ENCODE measurements at regions not wholly inside any gene's neighbourhood (a gene's known extent, or its start where the extent isn't known, plus 50 kb on each side); places are given as distances from the start of the nearest gene placed in this dataset.

DNA sequence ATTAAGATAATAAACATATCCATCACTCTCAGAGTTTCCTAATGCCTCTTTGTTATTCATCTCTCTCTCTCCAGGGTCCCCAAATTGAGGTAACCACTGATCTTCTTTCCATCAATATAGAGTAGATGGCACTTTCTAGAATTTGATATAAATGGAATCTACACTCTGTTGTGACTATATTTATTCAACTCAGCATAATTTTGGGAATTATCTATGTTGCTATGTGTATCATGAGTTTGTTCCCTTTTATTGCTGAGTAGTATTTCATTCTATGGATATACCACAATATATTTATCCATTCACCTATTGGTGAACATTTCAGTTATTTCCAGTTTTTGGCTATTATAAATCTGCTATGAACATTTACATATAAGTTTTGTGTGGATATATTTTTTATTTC, 230.7 kb downstream of the HLX start:
- DNase-seq = no peak

DNA sequence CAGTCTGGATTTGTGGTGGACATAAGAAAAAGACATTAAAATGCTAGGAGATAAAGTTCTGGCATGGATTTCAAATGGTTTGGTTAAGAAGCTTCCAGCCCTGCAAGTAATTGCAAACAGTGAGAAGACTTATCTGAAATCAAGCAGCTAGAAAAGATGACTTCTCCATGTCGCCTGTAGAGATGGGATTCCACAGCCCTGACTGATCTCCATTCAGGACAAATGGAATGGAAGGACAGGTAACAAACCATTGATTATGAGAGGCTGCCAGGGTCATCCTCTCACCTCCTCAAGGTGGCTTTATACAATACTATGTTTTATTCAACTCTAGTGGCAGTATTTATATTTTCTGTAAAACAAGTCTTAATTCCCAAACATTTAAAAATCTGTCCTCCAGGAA, 237.9 kb downstream of the HLX start:
- no peak for DNase-seq

DNA sequence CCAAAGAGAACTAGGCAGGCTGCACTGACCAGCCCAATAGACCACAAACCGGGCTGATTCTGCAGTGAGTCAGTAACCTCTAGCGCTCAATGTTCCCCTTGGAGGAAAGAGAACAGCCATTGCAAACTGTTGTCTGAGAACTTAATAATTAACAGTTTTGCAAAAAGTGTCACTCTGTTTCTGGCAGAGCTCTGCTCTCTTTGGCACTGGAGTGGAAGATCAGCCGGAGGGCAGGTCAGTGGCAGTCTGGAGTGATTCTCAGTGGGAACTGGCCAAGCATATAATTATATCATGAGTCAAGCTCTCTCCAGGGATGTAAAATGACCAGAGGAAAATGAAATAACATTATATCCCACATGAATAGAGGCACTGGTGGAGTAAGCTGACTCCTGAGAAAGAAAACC, 238.3 kb downstream of the HLX start:
- DNase-seq = no peak

DNA sequence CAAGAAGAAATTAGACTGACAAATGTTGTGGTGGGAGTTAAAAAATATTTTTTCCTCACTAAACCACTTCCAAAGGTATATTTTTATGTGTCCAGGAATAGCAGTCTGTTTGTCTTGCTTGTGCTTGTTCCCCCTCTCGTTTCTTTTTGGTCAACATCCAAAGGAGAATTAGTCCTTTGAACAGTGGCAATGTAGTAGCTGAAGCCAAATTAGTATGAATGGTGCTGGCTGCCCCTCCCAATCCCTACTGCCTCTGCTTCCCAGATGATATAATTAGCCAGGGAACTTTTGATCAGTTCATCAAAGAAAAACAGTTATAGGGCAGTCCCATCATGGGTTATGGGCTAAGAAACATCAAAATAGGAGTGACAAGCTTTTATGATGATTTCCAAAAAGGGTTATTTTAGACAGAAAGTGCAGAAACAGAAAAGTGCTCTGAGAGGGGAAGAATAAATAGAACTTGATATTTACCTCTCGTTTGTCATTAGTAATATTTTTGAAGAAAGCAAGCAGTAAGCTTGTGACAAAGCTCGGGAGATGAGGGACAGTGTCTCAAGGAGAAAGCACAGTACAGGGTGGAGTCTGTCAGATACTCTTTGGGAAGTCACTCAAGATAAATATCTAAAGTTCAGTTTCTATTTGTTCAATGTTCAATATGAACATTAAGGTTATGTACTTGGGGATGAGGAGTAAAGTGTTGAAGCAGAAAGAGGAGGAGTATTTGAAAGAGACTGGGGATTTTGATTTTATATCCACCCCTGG, 239.1 kb downstream of the HLX start:
- DNase-seq = no peak

DNA sequence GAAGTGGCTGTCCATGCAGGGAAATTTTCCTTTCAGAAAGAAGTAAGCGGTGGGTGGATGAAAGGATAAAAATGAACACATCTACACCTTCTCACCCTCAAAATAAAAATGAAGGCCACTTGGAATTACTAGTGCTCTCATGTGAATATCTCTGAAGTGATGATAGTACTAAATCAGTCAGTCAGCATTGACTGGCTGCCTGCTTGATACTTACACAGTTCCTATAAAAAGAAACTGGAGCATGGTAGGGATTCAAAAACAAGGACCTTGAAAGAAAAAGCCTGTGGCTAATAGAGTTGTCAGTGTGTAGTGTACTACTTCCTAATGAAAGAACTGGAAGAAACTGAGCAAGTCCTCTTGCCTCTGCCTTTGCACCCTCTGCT, 239.7 kb downstream of the HLX start:
- DNase-seq = no peak

DNA sequence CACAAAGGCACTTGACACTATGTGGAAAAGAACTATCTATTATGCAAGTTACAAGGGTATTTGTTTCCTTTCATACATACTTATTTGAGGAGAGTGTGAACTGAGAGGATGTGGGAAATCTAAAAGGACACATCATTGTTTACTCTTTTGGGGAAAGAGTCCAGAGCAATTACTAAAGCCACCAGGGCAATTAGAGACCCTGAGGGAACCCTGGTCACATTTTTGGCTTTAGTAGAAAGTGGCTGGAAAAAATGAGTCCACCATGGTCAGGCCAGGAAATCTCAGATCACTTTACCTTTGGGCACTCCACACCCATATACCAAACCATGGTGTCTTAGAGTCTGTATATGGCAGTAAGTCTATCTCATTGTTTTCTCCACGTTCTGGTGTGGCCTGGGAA, 243.3 kb downstream of the HLX start:
- DNase-seq = no peak

DNA sequence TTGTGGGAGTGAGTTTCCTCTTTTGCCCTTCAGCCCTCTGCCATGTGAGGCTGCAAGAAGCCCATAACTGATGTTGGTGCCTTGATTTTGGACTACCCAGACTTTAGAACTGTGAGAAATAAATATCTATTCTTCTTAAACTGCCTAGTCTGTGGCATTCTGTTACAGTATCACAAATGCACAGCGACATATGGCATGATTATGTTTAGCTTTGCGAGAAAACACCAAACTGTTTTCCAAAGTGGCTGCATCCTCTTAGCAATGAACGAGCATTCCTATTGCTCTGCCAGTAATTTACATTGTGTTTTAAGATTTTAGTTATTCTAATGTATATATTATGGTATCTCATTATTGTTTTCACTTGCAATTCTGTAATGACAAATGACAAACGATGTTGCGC, 246.7 kb downstream of the HLX start:
- no peak for DNase-seq

DNA sequence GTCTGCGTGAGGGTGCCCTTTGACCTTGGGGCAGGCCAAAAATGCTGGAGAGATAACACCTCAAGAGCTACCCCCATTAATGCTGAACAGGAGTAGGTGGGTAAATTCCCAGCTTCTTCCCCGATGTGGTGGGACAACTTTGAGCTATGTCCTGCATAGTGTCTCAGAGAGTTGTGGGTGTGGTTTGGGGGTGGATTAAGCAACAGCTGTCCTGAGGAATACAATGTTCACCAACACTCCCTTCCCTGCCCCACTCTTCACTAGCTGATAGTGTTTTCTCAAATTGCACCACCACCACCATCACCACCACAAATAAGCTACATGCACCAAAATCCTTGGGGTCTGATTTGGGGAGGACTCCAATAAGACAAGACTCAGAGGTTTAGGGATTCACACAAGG, 258.4 kb downstream of the HLX start:
- DNase-seq = no peak

DNA sequence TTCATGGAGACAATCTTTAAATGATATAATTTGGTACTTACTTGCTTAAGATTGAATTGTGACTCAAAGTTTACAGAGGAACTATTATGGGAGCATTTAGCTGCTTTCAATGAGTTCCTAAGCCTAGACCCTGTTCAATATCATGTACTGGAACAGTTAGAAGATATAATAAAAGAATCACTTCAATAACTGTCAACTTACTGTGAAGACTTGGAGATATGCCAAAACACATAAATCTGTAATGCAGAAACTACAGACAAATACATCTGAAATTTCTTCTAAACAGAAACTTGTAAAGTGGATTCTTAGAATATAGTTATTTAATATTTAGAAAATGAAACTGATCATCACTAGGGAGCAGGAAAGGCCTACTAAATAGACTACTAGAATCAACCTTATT, 259.3 kb downstream of the HLX start:
- no peak for DNase-seq

DNA sequence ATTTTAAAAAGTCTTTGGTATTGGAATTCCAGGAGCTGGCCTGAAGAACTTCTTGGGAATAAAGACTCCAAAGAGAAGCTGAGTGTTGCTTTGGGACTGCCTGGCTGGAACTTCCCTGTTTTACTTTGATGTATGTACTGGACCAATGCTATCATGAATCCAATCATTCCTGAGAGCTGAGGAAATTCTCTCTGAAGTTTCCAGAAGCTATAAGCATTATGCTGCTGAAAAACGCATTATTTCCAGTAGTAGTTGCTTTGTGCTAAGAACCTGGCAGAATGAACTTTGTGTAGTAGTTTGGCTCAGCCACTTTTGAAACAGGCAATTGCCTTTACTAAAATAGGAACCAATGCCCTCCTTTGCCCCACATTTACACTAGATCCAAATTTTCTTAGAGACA, 260.7 kb downstream of the HLX start:
- DNase-seq = no peak

DNA sequence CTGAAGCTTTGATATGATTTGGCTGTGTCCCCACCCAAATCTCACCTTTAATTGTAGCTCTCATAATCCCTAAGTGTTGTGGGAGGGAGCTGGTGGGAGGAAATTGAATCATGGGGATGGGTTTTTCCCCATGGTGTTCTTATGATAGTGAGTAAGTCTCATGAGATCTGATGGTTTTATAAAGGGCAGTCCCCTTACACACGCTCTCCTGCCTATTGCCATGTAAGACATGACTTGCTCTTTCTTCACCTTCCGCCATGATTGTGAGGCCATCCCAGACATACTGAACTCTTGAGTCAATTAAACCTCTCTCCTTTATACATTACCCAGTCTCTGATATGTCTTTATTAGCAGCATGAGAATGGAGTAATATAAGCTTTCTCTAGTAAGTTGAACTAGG, 261.9 kb downstream of the HLX start:
- no peak for DNase-seq

DNA sequence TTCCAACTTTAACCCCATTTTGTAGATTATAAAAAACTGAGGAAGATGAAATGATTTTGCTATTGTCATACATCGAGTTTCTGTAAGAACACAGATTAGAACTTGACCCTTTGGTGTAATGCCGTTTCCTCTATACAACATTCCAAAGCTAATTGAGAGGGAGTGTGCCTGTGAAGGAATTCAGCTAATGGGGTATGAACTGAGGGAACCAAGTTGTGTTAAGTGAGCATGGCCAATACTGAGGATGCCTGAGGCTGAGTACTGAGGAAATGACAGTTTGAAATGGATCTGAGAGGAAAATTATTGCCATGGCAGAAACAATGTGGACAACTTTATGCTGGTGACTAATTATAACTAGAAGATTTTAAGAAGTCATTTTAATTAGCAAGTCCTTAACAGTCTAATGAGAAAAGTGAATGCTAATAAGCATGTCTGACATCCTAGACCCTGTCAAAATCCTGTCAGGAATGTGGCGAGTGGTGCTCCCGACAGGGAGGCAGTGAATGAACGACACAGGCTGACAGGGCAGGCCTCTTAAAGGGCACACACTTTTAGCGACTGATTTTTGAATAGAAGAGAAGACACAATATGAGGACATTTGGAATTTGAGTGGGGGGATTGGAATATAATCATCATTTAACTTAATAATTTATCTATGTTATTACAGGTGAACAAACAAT, 262.5 kb downstream of the HLX start:
- DNase-seq = no peak

DNA sequence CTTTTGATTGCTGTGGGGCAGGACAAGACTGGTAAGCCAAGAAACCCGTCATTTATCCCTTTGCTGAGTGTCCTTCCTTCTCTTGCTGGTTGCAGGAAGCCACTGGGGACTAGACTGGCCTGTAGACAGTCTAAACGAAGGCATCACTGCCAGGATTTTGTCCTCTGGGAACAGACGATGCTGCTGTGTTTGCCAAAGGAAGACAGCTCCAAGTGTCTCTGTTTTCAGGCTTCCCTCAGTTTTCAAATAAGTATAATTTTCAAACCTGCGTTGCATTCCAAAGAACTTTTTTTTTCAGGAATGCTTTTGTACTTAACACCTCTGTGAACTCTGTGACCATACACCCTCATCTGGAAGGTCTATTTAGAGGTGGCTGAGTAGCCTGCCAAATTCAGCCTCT, 269.4 kb downstream of the HLX start:
- DNase-seq = no peak

DNA sequence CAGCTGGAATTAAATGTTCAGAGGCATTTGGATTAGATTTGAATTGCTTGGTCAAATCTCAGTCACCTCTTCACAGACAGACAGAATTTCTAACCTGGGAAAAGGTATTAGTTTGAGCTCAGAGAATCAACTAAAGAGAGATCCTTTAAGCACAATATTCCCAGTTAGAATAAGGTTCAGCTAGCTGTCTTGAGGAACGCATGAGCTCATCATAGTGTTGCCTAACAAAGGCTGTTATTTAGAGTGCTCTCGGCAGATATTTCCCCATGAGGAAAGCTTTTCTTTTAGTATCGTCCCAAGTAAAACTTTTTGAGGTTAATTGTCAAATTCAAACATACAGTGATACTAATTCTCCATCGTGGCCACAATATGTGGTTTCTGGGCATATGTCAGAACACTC, 269.9 kb downstream of the HLX start:
- no peak for DNase-seq

DNA sequence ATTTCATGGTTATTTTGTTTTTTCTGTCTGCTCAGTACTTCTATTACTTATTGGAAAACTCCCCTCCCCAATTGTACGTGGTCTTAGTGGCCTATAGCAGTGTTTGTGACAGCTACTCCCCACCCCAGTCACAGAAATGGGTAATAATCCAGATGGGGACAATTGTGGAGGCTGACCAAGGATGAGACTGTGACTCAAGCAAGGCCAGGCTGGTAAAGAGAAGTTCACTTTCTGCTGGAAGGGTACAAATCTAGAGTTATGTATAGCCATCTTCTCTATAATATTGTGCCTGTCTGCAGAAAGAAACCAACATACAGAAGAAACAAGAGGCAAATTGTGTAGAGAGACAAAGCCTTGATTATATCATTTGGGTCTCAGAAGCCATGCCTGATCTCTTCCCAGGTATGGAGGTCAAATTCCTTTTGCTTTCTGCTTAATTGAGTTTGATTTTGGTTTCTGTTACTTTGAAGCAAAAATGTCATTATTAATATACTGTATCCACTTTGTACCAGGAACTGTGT, 270.4 kb downstream of the HLX start:
- DNase-seq = no peak

DNA sequence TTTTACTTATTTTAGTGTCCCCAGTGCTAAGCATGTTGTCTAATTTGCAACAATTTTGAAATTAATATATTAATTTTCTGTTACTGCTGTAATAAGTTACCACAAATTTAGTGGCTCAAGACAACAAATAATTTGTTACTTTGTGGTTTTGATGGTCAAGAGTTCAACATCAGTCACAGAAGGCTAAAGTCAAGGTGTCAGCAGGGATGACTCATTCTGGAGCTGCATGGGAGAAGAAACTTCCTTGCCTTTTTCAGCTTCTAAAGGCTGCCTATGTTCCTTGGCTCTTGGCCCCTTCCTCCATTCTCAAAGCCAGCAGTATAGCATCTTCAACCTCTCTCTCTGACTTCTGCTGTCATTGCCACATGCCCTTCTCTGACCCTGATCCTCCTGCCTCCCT, 271.8 kb downstream of the HLX start:
- DNase-seq = no peak

DNA sequence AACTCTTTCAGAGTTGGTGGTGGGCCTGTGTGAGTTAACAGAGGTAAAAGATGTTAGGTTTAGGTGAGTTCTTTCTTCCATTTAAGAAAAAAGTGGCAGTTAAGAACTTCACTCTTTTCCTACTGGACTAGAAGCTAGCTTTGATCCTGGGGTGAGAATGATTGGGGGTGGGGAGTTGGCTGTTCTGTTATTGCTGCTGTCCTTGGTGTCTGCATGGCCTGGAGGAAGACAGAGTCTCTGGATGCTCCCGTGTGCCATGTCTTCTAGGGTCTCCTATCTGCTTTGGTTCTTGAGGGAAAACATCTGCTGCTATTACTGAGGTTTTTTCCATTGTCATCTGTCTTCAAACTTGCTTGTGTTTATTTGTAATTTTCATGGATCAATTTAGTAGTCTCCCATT, 275.7 kb downstream of the HLX start:
- no peak for DNase-seq

DNA sequence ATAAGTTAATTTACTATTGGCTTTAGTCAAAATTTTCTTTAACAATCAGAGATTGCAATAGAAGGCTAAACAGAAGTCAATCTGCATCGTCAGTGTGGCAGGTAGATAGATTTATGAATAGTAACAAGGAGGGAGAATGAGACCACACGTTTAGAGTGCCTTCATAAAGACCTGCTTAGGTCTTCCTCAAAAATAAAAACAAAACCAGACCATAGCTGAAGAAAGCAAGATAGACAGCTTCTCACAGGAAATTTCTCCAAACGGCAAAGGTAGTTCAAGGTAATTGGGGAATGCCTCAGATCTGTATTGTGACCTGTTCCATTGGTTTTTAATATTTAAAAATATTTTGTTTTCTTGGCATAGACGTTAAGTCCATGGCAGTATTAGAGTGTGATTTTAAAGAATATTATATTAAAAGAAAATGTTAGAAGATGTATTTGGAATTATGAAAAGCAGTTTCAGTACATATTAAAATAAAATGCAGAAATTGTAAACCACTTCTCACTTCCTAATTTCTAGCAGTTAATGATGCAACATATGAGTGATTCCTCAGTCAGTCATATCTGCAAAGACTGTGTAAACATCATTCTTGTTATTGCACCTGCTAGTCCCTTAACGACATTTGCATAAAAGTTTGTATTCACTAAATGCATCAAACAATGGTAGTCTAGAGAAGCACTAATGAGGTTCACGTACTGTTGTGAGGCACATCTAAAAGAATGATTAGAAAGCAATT, 278.0 kb downstream of the HLX start:
- DNase-seq = no peak

DNA sequence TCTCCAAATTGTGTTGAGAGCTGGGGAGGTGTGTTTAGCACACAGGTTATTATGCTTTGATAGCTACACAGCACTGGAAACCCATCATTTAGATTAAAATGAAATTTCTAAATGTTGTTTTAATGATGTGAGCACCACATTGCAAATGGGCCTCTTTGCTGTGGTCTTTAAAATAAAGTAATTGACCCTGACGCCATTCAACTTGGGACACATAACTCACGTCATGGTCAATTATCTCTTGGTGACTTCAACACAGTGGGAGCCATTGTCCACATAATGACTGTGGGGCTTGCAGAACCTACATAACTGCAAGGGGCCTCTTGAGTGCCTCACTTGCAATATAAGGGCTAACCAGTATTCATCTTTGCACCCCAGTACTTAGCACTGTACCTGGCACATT, 280.4 kb downstream of the HLX start:
- DNase-seq = no peak

DNA sequence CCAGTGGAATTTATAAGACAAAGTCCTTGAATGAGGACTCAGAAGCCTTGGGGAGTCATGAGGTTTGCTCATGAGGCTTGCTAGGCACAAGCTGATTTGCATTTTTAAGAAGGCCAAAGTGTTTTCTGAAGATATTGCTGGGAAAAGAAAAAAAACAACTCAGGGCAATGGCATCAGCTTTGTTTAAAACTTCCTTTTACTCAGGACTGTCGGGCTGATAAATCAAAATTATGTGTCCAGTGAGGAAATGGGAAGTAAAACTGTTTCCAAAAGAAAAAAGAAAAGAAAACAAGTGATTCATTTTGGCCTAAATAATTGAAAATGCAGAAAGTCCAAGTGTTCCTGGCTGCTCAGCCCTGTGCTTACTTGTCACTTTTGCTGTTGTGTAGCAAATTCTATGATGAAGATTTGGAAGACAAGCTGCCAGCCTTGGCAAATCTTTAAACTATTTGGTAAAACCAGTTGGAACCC, 282.4 kb downstream of the HLX start:
- no peak for DNase-seq

DNA sequence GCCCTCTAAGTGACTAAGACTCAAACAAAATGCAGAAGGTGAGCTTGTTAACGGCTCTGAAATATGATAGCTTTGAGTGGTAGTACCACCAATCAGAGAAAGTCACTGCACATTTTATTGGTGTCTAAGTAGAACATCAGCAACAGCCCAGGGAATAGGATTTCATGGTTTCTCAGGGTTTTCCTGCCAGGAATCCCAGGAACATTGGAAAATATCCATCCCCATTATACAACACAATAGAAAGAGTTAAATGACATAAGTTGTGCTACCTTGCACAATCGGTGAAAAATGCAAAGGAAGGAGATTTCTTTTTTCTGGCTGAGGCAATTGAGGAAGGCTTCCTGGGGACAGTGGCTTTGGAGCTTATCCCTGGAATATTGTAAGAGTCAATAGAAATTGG, 283.1 kb downstream of the HLX start:
- no peak for DNase-seq

DNA sequence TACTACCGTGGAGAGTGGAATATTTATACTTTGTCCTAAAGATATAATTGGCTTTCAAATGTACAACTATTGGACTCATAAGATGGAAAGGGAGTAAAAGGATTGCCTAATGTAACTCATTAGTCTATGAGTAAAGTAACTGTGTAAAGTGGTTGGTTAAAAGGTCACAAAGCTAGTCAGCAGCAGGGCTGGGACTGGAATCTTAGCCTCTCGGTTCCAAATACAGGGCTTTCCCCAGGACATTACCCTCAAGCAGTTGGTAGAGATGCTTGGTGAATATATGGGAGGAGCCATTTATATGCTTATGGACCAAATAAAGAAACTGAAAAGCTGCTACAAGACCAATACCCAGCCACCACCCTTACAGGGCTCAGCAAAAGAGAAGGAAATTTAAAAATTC, 283.7 kb downstream of the HLX start:
- DNase-seq = no peak

DNA sequence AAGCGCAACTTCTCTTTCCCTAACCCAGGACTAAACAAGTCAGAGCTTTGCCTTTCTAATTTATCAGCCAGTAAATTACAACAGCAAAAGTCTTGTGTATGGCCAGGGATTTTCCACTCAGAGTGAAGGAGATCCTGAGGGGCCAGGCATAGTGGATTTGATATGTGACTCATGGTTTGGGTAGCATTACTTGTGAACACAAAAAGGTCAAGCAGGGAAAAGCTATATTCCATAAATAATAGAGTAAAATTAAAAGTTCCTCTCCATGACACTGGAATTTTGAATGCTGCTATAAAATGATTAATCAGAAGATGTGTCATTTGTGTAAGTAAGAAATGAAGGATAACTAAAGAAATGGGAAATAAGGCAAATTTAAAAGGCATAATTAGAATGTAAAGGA, 284.8 kb downstream of the HLX start:
- DNase-seq = no peak

Data from stimulated activated CD4-positive, alpha-beta T cell treated with anti-CD3 and anti-CD28 coated beads, Interleukin-2, amount 100 ng/mL, for 48 hours (primary cell).